DMS53 treated with DMSO at 0.1 percent for 48 hours (cell line): ENCODE measurements at regions not wholly inside any gene's neighbourhood (a gene's known extent, or its start where the extent isn't known, plus 50 kb on each side); places are given as distances from the start of the nearest gene placed in this dataset.
"Not testable (repeated sequence)": the region's sequence is repeated elsewhere in the genome, so short reads cannot be mapped to it uniquely, and the experiment has no call there.

Experiments used
- DNase-seq: peaks from one replicate; lab custom pipeline; 2025; ENCODE audit not compliant: unreplicated experiment; lab: John Stamatoyannopoulos, UW

GRCh38 chr13:83498045-83498444 is 384.2 kb downstream of the SLITRK1 start:
- no peak for DNase-seq

DNA sequence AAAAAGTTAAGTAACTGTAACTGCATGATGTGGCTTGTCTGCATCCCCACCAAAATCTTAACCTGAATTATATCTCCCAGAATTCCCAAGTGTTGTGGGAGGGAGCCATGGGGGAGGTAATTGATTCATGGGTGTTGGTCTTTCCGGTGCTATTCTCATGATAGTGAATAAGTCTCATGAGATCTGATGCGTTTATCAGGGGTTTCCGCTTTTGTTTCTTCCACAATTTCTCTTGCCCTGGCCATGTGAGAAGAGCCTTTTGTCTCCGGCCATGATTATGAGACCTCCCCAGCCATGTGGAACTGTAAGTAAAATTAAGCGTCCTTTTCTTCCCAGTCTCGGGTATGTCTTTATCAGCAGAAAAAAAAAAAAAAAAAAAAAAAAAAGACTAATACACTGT is 385.8 kb downstream of the SLITRK1 start:
- no peak for DNase-seq

- DNase-seq = no peak
Observed at GRCh38 chr13:83485101-83485500, 397.2 kb downstream of the SLITRK1 start.

GRCh38 chr13:83471011-83471410 is 411.3 kb downstream of the SLITRK1 start:
- no peak for DNase-seq

GRCh38 chr13:83470133-83470797 is 412.0 kb downstream of the SLITRK1 start:
- DNase-seq = no peak

- DNase-seq = no peak
Observed at GRCh38 chr13:83453723-83454122, 428.6 kb downstream of the SLITRK1 start.

DNA sequence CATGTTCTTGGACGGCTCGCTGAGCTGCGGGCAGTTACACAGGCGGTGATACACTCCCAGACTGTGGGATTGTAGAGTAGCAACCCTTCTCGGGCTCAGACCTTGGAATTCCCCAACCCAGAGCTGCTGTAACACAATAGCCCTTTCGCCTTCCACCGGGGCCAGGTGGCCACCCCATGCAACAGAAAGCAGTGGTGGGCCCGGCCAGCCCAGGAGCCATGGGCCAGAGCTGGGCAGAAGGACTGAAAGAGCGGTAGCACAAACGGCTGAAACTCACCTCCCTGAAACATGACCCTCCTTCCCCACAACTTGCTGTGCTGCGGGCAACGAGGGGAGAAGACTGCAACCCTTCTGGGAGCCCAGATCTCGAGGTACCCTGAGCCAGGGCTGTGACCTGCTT is 429.0 kb downstream of the SLITRK1 start:
- DNase-seq = no peak

DNA sequence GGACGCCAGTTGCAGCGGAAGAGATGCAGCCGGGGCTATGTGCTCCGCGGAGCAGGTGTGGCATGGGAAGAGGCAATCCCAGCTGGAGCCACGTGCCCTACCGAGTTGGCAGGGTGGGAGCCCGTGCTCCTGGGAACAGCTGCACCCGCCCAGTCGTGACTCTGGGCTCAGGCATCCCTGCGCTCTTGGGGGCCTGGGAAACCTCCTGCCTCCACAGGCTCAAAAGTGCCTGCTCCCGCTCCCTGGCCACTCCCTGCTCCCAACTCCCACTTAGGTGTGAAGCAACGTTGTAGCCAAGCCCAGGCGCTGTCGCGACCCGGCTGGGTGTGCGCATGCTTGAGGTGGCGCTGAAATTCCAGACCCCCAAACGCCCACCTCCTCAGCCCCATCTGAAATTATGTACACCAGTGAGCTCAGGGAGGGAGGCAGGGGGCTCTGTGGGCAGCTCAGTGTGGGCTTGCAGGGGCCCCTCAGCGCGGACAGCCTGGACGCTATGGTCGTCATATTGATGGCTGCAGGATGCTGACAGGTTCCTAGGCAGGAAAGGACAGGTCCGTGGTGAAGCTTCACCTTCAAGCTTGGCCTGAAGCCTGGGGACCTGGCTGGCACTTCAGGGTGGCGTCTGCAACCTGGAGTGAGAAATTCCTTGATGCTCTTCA is 429.9 kb downstream of the SLITRK1 start:
- DNase-seq = no peak

DNA sequence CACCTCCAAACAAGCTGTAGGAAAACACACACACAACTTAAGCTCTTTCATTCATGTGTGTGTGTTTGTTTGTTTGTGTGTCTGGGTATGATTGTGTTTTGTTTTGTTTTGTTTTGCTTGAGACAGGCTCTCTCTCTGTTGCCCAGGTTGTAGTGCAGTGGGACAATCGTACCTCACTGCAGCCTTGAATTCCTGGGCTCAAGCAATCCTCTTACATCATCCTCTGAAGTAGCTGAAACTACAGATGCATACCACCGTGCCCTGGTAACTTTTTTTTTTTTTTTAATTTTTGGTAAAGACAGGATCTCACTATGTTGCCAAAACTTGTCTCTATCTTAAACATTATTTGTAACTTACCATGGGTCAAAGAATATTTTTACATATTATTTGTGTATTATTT is 431.7 kb downstream of the SLITRK1 start:
- no peak for DNase-seq

- DNase-seq = no peak
Observed at GRCh38 chr13:83449668-83450395, 432.4 kb downstream of the SLITRK1 start.

- no peak for DNase-seq
Observed at GRCh38 chr13:83440465-83440864, 441.8 kb downstream of the SLITRK1 start.

- DNase-seq = not testable (repeated sequence)
Observed at GRCh38 chr13:83439464-83439863, 442.8 kb downstream of the SLITRK1 start.

GRCh38 chr13:83423861-83424260 is 458.4 kb downstream of the SLITRK1 start:
- DNase-seq = no peak

DNA sequence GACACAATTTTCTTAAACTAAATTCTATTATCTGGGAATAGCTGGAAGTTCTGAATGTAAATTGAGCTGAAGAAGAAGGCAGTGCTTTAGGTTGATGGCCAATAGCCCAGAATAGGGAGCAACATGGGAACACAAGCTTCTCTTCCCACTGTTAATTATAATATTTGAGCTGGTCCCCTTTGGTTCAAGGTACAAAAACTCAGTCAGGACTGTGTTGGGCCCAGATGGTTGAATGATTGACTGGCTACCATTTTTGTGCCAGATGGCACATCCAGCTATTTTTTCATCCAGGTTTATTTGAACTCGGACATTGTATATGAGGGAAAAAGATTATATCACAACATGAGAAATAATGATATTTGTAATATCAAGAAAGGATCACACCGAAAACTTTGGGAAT is 458.9 kb downstream of the SLITRK1 start:
- no peak for DNase-seq

DNA sequence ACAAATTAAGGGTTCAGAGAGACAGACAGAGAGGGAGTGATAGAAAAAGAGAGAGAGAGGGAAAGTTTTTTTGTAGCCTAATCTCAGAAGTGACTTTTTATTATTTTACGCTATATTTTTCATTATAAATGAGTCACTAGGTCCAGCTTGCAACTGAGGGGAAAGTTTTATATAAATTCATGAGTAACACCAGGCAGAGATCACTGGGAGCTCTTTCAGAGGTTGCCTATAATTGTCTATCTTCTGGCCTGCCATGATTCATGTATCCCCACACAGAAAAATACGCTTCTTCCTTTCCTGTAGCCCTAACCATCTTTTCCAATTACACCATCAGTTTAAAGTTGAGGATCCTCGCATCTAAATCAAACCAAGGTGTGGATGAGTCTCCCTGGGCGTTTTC is 467.9 kb downstream of the SLITRK1 start:
- DNase-seq = no peak

GRCh38 chr13:83386609-83387008 is 495.7 kb downstream of the SLITRK1 start:
- no peak for DNase-seq

DNA sequence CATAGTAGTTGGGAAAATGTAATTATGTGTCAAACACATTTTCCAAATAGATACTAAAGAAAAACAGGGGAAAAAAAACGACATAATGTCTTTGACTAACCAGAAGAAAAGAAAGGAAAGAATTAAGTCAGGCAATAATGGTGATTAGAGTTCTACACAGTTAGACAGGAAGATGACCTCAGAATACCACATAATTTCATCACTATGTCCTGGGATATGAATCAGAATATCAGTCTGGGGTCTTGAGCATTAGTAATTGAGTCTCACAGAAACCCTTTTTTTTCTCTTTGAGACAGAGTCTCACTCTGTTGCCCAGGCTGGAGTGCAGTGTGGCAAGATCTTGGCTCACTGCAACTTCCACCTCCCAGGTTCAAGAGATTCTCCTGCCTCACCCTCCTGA is 503.4 kb downstream of the SLITRK1 start:
- DNase-seq = no peak

- DNase-seq = no peak
Observed at GRCh38 chr13:83377491-83377890, 504.8 kb downstream of the SLITRK1 start.

DNA sequence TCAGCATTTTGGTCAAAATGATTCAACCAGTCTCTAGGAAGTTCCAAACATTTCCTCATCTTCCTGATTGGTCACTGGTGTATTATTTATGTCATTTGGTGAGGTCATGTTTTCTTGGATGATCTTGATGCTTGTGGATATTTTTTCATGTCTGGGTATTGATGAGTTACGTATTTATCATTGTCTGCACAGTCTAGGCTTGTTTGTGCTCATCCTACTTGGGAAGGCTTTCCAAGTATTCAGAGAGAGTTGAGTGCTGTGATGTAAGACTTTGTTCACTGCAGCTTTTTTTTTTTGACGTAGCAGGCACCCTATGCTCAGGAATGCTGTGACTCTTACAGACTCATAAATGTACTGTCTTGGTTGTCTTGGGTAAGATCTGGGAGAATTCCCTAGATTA is 509.5 kb downstream of the SLITRK1 start:
- DNase-seq = no peak

DNA sequence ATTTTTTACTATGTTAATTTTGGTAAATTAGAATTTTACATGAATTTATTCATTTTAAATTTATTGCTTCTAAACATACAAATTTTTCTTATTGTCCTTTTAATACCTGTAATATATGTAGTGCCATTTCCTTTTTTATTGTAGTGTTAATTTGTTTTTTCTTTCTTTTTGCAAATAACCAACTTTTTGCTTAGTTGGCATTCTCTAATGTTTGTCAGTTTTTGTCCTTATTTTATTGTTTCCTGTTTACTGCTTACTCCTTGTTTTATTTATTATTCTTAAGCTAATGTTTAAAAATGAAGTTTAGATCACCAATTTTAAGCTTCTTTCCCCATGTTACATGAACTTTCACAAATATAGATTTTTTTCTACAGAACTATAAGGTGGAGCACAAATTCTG is 516.6 kb downstream of the SLITRK1 start:
- no peak for DNase-seq

GRCh38 chr13:83355041-83355440 is 527.2 kb downstream of the SLITRK1 start:
- DNase-seq = no peak

- no peak for DNase-seq
Observed at GRCh38 chr13:83352391-83352790, 529.9 kb downstream of the SLITRK1 start.
